K562 (cell line): ENCODE measurements at regions not wholly inside any gene's neighbourhood (a gene's known extent, or its start where the extent isn't known, plus 50 kb on each side); places are given as distances from the start of the nearest gene placed in this dataset.

ENCODE experiments used
- BCOR ChIP-seq: fragments of 450-650 bp; IDR thresholded peaks from 2 replicates; pipeline ENCODE4 v1.6.1; 2016
- DEAF1 ChIP-seq: fragments of 450-650 bp; formaldehyde crosslinking; IDR thresholded peaks from 2 replicates; pipeline ENCODE4 v1.4.0; 2020; ENCODE audit warnings: mild to moderate bottlenecking, moderate library complexity
- HNRNPH1 ChIP-seq: fragments of 200-400 bp; formaldehyde crosslinking; optimal IDR thresholded peaks from 2 replicates; pipeline ENCODE3; 2017; ENCODE audit warnings: low read depth, mild to moderate bottlenecking, low read length, moderate library complexity
- KDM5B ChIP-seq: fragments of 200-600 bp; sonication (generic); IDR thresholded peaks from 2 replicates; pipeline ENCODE4 v1.6.1; 2012; ENCODE audit warnings: low read depth, mild to moderate bottlenecking, moderate library complexity, low read length, control low read depth, inconsistent platforms; ENCODE audit not compliant: insufficient replicate concordance
- PATZ1 ChIP-seq: fragments of 250-450 bp; sonication (Bioruptor Pico); IDR thresholded peaks from 2 replicates; pipeline ENCODE4 v1.5.0; 2020; ENCODE audit warnings: mild to moderate bottlenecking, borderline replicate concordance
- RREB1 ChIP-seq: fragments of 250-450 bp; sonication (Bioruptor Pico); IDR thresholded peaks from 2 replicates; pipeline ENCODE4 v1.4.0; 2020
- ZNF384 ChIP-seq: IDR thresholded peaks from 2 replicates; pipeline ENCODE4 v1.6.1; 2012; ENCODE audit warnings: low read depth, low read length, improper control_type of control experiment
- ZNF407 ChIP-seq: fragments of 450-650 bp; IDR thresholded peaks from 2 replicates; pipeline ENCODE4 v1.6.1; 2016; ENCODE audit warnings: low read depth

- TF ChIP-seq ZNF407 (no peak), DEAF1 (CRISPR knock-in tag) (no peak), RREB1 (no peak), HNRNPH1 (no peak), ZNF384 (peak; percentile 42; the same call in 1 of the 2 replicates), BCOR (no peak), PATZ1 (CRISPR knock-in tag) (no peak), KDM5B (no peak)
These were observed 103.0 kb upstream of the LSM8 start (continued) for GRCh38 chr7:118080947-118081346.
